Germinal center (tissue), 1 donor: ENCODE measurements at regions not wholly inside any gene's neighbourhood (a gene's known extent, or its start where the extent isn't known, plus 50 kb on each side); places are given as distances from the start of the nearest gene placed in this dataset.
"Not testable (repeated sequence)": the region's sequence is repeated elsewhere in the genome, so short reads cannot be mapped to it uniquely, and the experiment has no call there.

Source experiments
- DNase-seq: peaks from one replicate; pipeline ENCODE4 v3.0.0; 2012; ENCODE audit warnings: mixed read lengths, low spot score

DNA sequence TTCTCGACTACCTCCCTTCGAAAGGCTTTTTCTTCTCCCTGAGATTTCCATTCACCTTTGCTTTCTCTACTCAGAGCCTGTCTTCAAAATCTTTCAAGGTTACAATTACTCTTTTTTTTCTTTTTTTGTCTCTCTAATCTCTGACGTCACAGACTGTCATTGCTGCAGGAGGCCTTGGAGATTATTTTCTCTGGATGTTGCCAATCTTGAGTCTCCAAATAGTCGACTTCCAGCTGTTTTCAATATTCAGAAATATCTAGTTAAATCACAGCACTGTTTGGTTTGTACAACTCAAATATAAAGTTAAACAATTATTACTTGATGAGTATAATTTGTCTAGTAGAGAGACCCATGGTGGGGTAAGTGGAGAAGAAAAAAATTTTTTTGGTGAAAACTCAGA lies 359.0 kb upstream of the BOD1L1 start:
- no peak for DNase-seq

DNA sequence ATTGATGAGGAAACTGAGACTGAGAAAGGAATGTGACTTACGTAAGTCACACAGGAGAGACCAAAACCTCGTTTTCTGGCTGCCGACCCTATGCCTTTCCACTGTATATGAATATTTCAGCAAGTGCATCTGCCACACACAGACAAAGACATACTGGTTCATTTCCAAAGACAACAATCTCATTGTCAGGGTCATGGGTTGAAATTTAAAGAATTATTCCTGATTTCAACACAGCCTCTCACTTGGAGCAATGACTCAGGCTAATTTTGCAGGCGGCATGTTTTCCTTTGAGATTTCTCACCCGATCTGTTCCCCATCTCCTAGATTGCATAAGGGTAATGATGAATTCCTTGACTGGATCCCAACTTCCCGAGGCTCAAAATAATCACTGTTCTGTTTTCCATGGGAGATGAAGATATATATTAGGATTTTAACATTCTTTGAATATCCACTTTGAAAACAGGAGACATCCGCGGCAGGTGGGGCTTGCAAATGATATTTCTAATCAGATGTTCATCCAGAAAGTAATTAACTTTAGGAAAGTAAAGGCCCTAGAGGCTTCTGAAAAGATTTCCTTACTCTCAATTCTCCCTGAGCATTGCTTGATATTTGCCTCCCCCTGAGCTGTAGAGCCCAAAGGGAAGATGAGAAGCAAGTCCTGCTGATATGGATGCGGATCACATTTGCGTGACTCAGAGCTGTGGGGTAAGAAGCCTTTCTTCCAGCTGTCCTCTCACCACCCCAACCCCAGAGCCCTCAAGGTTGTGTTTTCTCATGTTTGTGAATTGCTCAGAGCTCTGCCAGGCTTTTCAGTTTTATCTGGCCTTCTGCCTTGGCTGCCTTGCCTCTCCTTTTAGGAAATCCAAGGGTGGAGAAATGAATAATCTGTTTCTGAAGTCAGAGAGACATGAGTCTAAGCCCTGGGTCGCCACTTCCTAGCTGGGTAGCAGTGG lies 361.1 kb upstream of the BOD1L1 start:
- DNase-seq, result no peak

DNA sequence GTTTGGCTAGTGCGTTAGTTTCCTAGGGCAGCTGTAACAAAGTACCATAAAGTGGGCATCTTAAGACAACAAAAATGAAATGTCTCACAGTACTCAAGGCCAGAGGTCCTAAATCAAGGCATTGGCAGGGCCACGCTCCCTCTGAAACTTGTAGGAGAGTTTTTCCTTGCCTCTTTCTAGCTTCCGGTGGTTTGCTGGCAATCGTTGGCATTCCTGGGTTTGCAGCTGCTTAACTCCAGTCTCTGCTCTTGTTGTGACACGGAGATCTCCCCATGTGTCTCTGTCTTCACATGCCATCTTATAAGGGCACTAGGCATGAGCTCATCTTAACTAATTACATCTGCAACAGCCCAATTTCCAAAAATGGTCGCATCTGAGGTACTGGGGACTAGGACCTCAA lies 362.0 kb upstream of the BOD1L1 start:
- no peak for DNase-seq

DNA sequence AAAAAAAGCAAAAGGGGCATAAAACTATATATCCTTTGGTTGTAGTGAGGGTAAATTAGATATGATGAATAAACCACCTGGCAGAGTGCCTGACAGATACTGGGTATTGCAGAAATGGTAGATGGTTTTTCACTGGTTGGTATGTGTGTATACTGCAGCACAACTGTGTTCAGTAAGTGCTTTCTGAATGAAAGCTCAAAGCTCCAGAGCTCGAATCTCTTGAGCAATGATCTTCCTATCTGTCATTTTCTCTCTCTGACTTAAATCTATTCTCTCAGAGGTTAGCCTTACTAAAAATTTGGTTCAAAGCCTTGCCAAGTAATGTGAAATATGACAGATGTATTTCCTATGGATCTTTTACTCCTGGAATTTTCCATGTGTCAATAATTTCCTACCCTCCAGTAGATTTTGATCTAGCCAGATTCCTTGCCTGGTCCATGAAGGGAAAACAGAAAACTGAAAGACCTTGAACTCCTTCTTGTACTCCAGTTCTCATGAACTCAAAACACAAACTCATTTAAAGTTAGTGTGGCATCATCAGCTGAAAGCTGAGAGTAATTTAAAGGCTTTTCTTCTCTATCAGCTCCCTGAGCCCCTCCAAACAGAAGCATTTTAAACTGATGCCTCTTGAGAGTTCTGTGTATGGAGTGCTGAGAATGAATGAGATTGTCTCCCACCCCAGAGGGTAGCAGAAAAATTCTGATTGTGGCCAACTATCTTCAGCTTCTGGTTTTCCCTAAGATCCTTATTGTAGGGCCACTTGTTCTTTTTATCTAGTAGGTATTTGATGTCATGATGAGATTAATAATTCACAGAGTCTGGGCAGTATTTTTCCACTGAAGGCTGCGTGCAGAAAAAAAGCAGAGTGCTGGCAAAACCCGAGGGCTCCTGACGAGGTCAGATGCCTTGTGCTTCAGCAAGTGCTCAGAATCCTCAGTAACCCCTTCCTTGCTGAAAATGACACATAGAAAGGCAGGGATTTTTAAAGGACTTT lies 363.4 kb upstream of the BOD1L1 start:
- no peak for DNase-seq

GRCh38 chr4:13992041-13992440 lies 364.5 kb upstream of the BOD1L1 start:
- DNase-seq, result no peak

DNA sequence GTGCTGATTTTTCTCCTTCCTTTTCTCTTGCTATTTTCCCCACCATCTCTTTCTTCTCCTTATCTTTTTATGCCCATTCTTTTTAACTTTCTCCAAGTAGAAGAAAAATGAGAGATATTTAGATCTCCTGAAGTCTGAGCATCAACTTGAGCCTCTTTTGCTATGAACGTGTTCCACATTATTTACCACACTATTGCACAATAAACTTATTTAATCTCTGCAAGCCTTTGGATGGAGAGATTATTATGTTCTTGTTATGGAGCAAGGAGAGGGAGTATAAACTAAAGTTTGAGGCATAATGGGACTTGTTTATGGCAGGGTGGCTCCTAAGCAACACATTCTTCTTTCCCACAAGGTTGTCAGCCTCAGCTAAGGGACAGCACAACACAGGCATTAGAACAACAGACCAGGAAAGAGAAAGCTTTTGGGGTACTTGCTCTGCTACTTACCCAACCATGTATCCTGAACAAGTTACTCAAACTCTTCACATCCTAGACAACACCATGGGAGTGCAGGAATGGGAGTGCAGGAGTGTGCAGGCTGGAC lies 365.5 kb upstream of the BOD1L1 start:
- DNase-seq, result no peak

DNA sequence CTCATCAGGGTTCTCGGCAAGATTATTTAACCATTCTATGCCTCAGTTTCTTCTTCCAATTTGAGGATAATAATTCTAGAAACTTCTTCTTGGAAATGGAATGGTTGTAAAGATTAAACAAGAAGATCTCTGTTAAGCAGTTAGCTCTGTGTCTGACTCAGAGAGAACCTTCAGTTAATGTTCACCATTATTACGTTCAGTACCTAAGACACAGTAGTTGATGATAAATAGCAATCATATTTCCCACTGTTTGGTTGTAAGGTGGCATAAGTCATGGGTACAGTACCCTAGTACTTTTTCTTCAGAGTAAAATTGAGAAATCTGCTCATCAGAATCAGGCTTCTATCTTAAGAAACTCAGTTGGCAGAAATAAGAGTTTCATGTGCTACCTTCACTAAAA lies 366.5 kb upstream of the BOD1L1 start:
- DNase-seq, result no peak

GRCh38 chr4:13998850-13999445 lies 371.4 kb upstream of the BOD1L1 start:
- no peak for DNase-seq

- DNase-seq, result no peak
These were observed 372.7 kb upstream of the BOD1L1 start for GRCh38 chr4:14000091-14000814.

GRCh38 chr4:14002331-14002730 lies 374.8 kb upstream of the BOD1L1 start:
- DNase-seq, result not testable (repeated sequence)

GRCh38 chr4:14008494-14008893 lies 381.0 kb upstream of the BOD1L1 start:
- DNase-seq, result no peak

DNA sequence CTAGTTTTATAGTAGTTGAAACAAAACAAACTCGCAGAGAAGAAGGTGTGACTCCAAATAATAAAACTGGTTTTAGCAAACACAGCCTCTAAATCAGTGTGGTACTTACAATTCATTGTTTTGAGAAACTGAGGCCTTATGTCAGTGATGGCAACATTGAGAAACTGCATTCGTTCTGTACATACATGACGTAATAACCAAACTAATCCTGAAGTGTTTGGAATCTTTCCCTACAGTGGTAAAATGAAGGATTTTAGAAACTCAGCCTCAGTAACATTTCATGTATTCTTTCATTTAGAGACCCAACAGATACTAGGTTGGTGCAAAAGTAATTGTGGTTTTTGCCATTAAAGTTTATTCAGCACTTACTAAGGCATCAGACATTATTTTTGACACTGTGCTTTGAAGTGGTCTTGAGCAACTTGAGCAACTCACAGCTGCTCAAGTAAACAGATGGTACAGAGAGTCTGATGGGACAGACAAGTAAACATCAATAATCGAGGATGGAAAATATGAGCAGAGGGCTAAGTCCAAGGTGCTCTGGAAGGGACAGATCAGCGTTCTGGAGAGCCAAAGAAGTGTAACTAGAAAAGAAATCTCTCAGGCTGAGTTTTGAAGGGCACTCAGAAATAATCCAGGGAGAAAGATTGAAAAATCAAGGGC lies 390.8 kb upstream of the BOD1L1 start:
- DNase-seq, result no peak

- no peak for DNase-seq
These were observed 394.9 kb upstream of the BOD1L1 start for GRCh38 chr4:14022456-14022855.

- DNase-seq, result no peak
These were observed 395.5 kb upstream of the BOD1L1 start for GRCh38 chr4:14023036-14023435.

- DNase-seq, result no peak
These were observed 396.4 kb upstream of the BOD1L1 start for GRCh38 chr4:14023896-14024295.

GRCh38 chr4:14025111-14025510 lies 397.6 kb upstream of the BOD1L1 start:
- no peak for DNase-seq

GRCh38 chr4:14025891-14026290 lies 398.4 kb upstream of the BOD1L1 start:
- DNase-seq, result no peak

- no peak for DNase-seq
These were observed 401.3 kb upstream of the BOD1L1 start for GRCh38 chr4:14028862-14029261.

DNA sequence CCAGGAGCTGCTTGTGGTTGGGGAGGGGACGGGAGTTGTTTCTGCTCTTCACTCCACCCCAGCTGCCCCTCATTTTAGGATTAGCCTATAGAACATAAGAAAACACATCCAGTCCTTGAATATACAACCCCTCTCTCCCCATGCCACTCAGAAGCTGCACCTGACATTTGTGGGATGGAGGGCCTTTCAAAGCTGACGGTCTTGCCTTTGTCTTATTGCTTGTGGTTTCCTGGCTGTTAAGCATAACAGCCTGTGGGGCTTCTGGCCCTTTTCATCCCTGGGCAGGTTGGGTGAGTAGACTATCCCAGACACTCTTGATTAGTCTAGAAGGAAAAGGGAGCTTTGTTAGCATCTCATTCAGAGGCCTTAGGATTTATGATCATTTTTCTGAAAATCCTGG lies 407.6 kb upstream of the BOD1L1 start:
- DNase-seq, result no peak

- DNase-seq, result no peak
These were observed 415.7 kb upstream of the BOD1L1 start for GRCh38 chr4:14043203-14043602.

DNA sequence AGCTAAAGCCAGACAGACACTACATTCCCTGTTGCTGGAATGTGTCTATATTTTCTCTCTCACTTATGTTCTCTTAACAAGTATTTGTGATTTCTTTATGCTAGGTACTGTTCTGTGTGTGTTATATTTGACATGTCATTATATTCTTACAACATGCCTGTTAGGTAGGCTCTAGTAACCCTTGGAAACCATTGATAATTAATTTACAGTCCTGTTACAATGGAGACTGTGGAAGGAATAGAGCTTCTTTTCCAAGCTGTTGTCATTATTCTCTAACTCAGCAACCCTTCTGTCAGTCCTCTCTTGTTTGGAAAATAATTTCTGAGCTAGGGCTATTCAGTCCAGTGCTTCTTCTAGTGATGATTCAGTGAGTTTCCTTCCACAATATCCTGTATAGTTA lies 419.1 kb upstream of the BOD1L1 start:
- no peak for DNase-seq
